Right ventricle myocardium superior (tissue), 1 donor: ENCODE measurements at regions not wholly inside any gene's neighbourhood (a gene's known extent, or its start where the extent isn't known, plus 50 kb on each side); places are given as distances from the start of the nearest gene placed in this dataset.

ENCODE experiments used
- ATAC-seq: fragments of 200-7000 bp; cut with Tn5 transposase; one replicate; pipeline ENCODE4 v1.9.1; 2020; ENCODE audit warnings: mild to moderate bottlenecking; ENCODE audit not compliant: poor library complexity
- DNase-seq: peaks from one replicate; pipeline ENCODE4 v3.0.0-alpha.2; 2020
- intact Hi-C: fragments of 100-400 bp; cut with DNase I; formaldehyde crosslinking; loops from one replicate; pipeline ENCODE4 v1.11.2; 2022
- donor health status: DM: no; HTN: yes; CAD: no; lungs with severe emphysema.

GRCh38 chr14:81662570-81663197 lies 129.0 kb upstream of the SEL1L start:
- intact Hi-C loops: no loop called here
- DNase-seq: no peak
- ATAC-seq: peak; percentile 52

DNA sequence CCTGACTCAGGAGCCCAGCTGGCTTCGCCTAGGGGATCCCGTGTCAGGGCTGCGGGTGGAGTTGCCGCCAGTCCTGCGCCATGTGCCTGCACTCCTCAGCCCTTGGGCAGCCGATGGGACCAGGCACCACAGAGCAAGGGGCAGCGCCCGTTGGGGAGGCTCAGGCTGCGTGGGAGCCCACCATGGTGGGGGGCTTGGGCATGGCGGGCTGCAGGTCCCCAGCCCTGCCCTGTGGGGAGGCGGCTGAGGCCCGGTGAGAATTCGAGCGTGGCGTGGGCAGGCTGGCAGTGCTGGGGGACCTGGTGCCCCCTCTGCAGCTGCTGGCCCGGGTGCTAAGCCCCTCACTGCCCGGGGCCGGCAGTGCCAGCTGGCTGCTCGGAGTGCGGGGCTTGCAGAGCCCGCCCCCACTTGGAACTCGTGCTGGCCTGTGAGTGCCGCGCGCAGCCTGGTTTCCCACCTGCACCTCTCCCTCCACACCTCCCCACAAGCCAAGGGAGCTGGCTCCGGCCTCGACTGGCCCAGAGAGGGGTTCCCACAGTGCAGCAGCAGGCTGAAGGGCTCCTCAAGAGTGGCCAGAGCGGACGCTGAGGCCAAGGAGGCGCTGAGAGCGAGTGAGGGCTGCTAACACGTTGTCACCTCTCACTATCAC lies 135.1 kb upstream of the SEL1L start:
- intact Hi-C loops: no loop called here
- no peak for ATAC-seq
- no peak for DNase-seq

GRCh38 chr14:81669308-81669707 lies 135.7 kb upstream of the SEL1L start:
- ATAC-seq (no peak), DNase-seq (no peak)
- intact Hi-C loops: no loop called here

GRCh38 chr14:81673930-81674329 lies 140.3 kb upstream of the SEL1L start:
- intact Hi-C loops: no loop called here

GRCh38 chr14:81676395-81676794 lies 142.7 kb upstream of the SEL1L start:
- DNase-seq (no peak), ATAC-seq (no peak)
- intact Hi-C loops: no loop called here

More at GRCh38 chr14:81673930-81674329, 140.3 kb upstream of the SEL1L start:
- ATAC-seq (peak; percentile 99), DNase-seq (no peak)

DNA sequence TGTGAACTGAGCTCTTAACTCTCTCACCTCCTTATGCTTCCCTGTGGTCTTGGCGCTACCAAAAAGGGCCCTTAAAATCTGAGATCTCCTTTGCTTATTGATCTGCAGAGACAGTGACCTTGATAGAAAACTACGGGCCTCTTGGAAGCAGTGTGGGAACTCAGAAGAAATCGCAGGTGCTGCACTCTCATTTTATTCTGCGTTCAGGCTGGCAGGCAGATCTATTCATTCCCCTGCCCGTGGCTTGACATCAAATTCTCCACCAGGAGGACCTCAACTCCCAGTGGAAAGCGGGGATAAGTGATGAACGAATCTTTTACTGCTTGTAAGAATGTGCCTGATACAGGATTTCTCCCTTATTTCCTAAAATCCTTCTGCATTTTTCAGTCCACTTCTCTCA lies 143.2 kb upstream of the SEL1L start:
- DNase-seq (no peak), ATAC-seq (no peak)
- intact Hi-C loops: no loop called here

- no peak for DNase-seq
- intact Hi-C loops: no loop called here
- ATAC-seq: no peak
Measured at GRCh38 chr14:81677736-81678135, 144.1 kb upstream of the SEL1L start.

- DNase-seq: no peak
- intact Hi-C loops: no loop called here
- ATAC-seq: no peak
Measured at GRCh38 chr14:81679226-81679625, 145.6 kb upstream of the SEL1L start.

- DNase-seq: no peak
- no peak for ATAC-seq
- intact Hi-C loops: no loop called here
Measured at GRCh38 chr14:81681541-81681940, 147.9 kb upstream of the SEL1L start.

- no peak for ATAC-seq
Measured at GRCh38 chr14:81682134-81682533, 148.5 kb upstream of the SEL1L start.

GRCh38 chr14:81682701-81683100 lies 149.0 kb upstream of the SEL1L start:
- intact Hi-C loops: no loop called here
- no peak for DNase-seq
- no peak for ATAC-seq

More at GRCh38 chr14:81682134-81682533, 148.5 kb upstream of the SEL1L start:
- intact Hi-C loops: no loop called here
- DNase-seq: no peak

DNA sequence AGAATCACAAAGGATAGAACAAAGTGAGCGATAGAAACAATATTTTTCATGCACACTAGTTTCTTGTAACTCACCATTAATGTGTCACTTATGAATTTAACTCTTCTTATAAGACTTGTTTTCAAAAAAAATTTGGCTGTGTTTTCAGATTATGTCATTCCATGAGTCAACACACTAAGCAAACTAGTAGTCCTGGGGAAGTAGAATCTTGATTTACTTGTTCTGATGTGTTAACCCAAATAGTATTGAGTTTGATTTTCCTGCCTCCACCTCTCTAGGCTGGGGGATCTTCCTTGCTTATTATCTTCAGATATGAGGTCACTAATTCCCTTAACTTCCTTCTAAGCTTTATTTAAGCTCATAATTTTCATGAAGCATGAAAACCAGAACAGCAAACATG lies 151.0 kb upstream of the SEL1L start:
- intact Hi-C loops: no loop called here

DNA sequence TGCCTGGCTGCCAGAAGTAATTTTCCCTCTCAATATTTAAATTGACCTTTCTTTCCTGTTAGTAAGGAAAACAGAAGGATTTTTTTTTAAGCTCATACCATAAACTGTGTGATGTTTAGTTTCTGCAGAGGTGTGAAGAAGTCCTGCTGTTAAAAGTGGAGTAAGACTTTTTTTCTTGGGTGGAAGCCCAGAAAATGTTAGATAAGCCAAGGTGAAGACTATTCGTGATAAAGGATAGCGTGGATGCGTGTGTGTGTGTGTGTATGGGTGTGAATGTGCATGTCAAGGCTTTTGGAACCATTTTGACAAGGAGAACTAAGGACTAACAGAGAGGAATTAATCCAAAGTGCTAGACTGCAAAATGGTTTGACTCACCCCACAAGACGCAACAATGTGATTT lies 152.9 kb upstream of the SEL1L start:
- ATAC-seq: no peak
- intact Hi-C loops: no loop called here
- DNase-seq: no peak

More for the DNA sequence above, 151.0 kb upstream of the SEL1L start:
- ATAC-seq (no peak), DNase-seq (no peak)

DNA sequence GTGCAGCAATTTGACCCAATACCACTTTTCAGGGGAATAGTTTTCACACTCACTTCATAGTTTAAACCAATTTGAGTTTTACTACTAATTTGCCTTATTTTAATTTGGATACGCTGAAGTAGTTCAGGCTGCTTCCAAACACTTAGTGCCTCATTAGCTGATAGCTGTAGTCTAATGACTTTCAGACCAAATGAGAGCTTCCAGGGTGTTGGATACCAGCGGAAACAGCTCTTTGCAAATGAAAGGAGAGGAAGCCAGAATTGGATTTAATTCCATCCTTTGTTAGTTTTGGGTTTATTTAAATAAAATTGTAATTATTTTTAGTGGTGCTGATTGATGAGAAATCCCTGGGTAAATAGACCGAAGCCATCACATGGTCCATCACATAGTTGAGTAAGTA lies 158.3 kb upstream of the SEL1L start:
- intact Hi-C loops: no loop called here
- ATAC-seq (no peak), DNase-seq (no peak)

GRCh38 chr14:81694419-81694818 lies 160.8 kb upstream of the SEL1L start:
- no peak for ATAC-seq
- intact Hi-C loops: no loop called here

GRCh38 chr14:81709681-81710080 lies 176.0 kb upstream of the SEL1L start:
- no peak for ATAC-seq
- no peak for DNase-seq
- intact Hi-C loops: no loop called here

More at GRCh38 chr14:81694419-81694818, 160.8 kb upstream of the SEL1L start:
- no peak for DNase-seq

DNA sequence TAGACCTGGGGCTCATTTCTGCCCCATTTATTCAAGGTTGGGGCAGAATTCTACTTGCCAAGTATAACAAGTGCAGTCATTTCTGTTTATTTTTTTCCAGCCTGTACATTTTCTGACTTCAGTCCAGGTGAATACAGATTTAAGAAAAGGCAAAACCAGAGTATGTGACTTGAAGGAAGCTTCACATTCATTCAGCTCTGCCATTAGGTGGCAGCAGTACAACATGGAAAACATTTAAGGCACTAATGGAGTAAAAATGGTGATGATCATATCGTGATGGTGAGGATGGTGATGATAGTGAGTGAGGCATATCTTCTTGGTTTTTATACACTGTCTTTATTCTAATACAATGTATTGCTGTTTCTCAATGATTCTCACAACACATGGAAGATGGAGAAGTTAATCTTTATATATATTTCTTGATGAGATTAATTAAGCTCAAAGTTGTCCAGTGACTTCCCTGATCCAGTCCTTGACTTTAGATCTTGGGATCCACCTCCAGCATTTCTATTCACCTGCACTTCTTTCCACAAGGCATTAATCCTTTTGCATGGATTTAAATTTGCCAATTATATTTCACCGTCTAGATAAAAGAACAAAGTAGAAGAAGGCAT lies 176.7 kb upstream of the SEL1L start:
- intact Hi-C loops: no loop called here
- DNase-seq (no peak), ATAC-seq (peak; percentile 57)

DNA sequence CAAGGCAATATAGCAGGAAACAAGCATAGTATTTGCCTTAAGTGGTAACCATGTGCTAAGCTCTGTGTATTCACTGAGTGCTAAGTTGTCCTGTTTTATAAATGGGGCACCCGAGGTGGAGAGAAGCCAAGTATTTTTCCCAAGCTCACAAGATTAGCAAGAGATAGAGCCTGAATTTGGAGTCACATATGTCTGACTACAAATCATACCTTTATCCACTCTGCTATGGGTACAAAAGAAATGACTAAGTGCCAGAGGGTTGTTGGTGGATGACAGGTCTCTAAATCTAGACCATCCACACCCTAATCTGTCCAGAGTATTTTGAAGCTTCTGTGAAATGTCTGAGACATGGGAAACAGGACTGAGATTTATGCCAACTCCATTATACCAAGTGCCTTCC lies 182.1 kb upstream of the SEL1L start:
- intact Hi-C loops: no loop called here
- ATAC-seq: peak; percentile 20
- no peak for DNase-seq

- DNase-seq (no peak), ATAC-seq (no peak)
- intact Hi-C loops: no loop called here
Measured at GRCh38 chr14:81716953-81717352, 183.3 kb upstream of the SEL1L start.

DNA sequence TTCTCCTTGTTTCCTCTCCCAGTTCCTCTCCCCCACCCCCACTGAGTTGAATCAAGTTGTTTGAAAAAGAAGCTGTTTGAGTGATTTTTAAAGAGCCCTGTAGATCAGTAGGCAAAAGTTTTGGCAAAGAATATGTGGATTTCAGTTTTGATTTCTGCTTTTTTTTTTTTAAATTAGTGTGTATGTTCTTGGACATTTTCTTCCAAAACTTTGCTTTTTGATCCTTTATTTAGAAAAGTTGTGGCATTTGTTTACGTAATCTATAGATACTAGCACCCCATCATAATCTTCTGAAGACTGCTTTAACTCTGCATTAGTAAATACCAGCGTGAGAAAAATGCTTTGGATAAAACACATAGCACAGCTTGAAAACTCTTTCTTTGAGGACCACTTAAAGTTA lies 190.3 kb upstream of the SEL1L start:
- intact Hi-C loops: no loop called here

More for the DNA sequence above, 190.3 kb upstream of the SEL1L start:
- DNase-seq: no peak
- no peak for ATAC-seq
